Coronary artery (tissue), 2 donors: ENCODE measurements at regions not wholly inside any gene's neighbourhood (a gene's known extent, or its start where the extent isn't known, plus 50 kb on each side); places are given as distances from the start of the nearest gene placed in this dataset.

ENCODE experiments used
- DNase-seq: peaks from one replicate; pipeline ENCODE4 v3.0.0-alpha.2; 2017; ENCODE audit warnings: low spot score
- H3K27ac ChIP-seq, 2 donors: fragments of 200-600 bp; sonication (generic); one replicate each; pipeline ENCODE4 v1.5.1; 2016 to 2019
- H3K4me3 ChIP-seq: fragments of 200-600 bp; sonication (generic); 2 replicates; pipeline ENCODE4 v1.5.1; 2016; ENCODE audit warnings: mild to moderate bottlenecking, moderate library complexity
- CTCF ChIP-seq: fragments of 200-600 bp; sonication (generic); IDR thresholded peaks from one replicate; pipeline ENCODE4 v1.5.1; 2019; ENCODE audit warnings: antibody characterized with exemption

GRCh38 chr4:27463816-27464215 lies 603.2 kb downstream of the STIM2 start:
- no peak overlapping the region for H3K4me3 ChIP-seq
- H3K27ac ChIP-seq, result no peak overlapping the region
- DNase-seq, result no peak
- TF ChIP-seq CTCF, result no peak

GRCh38 chr4:27467351-27467750 lies 606.7 kb downstream of the STIM2 start:
- no peak for TF ChIP-seq CTCF

GRCh38 chr4:27472364-27472763 lies 611.7 kb downstream of the STIM2 start:
- no peak for TF ChIP-seq CTCF
- Histone ChIP-seq H3K27ac (no peak overlapping the region), H3K4me3 (no peak overlapping the region)
- DNase-seq, result no peak

More at GRCh38 chr4:27467351-27467750, 606.7 kb downstream of the STIM2 start:
- no peak overlapping the region for H3K27ac ChIP-seq
- DNase-seq, result no peak
- no peak overlapping the region for H3K4me3 ChIP-seq

GRCh38 chr4:27474691-27475090 lies 614.0 kb downstream of the STIM2 start:
- no peak overlapping the region for H3K4me3 ChIP-seq
- no peak for TF ChIP-seq CTCF
- no peak overlapping the region for H3K27ac ChIP-seq
- DNase-seq, result no peak

- no peak overlapping the region for H3K27ac ChIP-seq
- no peak for DNase-seq
- TF ChIP-seq CTCF, result no peak
- H3K4me3 ChIP-seq, result no peak overlapping the region
Observed at GRCh38 chr4:27484216-27484615, 623.6 kb downstream of the STIM2 start.

GRCh38 chr4:27490315-27490714 lies 629.7 kb downstream of the STIM2 start:
- H3K27ac ChIP-seq, result no peak overlapping the region
- TF ChIP-seq CTCF, result no peak
- H3K4me3 ChIP-seq, result no peak overlapping the region
- DNase-seq, result no peak

- no peak overlapping the region for H3K4me3 ChIP-seq
- no peak for TF ChIP-seq CTCF
- no peak for DNase-seq
- no peak overlapping the region for H3K27ac ChIP-seq
Observed at GRCh38 chr4:27490766-27491165, 630.1 kb downstream of the STIM2 start.
